ENCODE measurements at regions not wholly inside any gene's neighbourhood (a gene's known extent, or its start where the extent isn't known, plus 50 kb on each side); places are given as distances from the start of the nearest gene placed in this dataset.

GRCh38 chr9:89788434-89788833 is 183.6 kb downstream of the GADD45G start:
- TF ChIP-seq, protein P1, sequence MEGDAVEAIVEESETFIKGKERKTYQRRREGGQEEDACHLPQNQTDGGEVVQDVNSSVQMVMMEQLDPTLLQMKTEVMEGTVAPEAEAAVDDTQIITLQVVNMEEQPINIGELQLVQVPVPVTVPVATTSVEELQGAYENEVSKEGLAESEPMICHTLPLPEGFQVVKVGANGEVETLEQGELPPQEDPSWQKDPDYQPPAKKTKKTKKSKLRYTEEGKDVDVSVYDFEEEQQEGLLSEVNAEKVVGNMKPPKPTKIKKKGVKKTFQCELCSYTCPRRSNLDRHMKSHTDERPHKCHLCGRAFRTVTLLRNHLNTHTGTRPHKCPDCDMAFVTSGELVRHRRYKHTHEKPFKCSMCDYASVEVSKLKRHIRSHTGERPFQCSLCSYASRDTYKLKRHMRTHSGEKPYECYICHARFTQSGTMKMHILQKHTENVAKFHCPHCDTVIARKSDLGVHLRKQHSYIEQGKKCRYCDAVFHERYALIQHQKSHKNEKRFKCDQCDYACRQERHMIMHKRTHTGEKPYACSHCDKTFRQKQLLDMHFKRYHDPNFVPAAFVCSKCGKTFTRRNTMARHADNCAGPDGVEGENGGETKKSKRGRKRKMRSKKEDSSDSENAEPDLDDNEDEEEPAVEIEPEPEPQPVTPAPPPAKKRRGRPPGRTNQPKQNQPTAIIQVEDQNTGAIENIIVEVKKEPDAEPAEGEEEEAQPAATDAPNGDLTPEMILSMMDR (IDR thresholded peaks at IDR 0.05): no peak
- TF ChIP-seq POLR2A (IDR thresholded peaks at IDR 0.05): no peak
- no peak for TF ChIP-seq POLR2AphosphoS5 (IDR thresholded peaks at IDR 0.05)

All from suprapubic skin (tissue), 4 donors.